Endothelial cell of umbilical vein (primary cell): ENCODE measurements at regions not wholly inside any gene's neighbourhood (a gene's known extent, or its start where the extent isn't known, plus 50 kb on each side); places are given as distances from the start of the nearest gene placed in this dataset.

Experiments
- BruUV-seq: library from RNA; stranded (reverse); fragments of 400-500 nt; replicated peaks from 2 replicates; lab custom pipeline; 2021; lab: Mats Ljungman, UMichigan
- CTCF ChIA-PET: fragments of 300-600, 350-600 bp; sonication (Branson Sonifier 250); formaldehyde crosslinking; loops from one replicate; lab custom pipeline; 2021; ENCODE audit warnings: antibody characterized with exemption, inconsistent platforms; lab: Charles Lee
- POLR2A ChIA-PET: fragments of 300-600, 350-600 bp; sonication (Branson Sonifier 250); formaldehyde crosslinking; loops from one replicate; lab custom pipeline; 2021; ENCODE audit warnings: antibody characterized with exemption, inconsistent platforms; lab: Charles Lee
- DNase-seq: peaks from one replicate; pipeline ENCODE4 v3.0.0-alpha.2; 2011; ENCODE audit warnings: low read depth, low spot score
- FAIRE-seq: peaks from 2 replicates; lab custom pipeline; 2011; peaks lifted over from hg19 to GRCh38; lab: Jason Lieb, UNC
- H2AFZ ChIP-seq: 2 replicates; pipeline ENCODE4 v1.6.0; 2012; ENCODE audit warnings: low read depth, low read length, control low read depth, inconsistent platforms
- H3K27ac ChIP-seq: 2 replicates; pipeline ENCODE4 v1.5.1; 2011; ENCODE audit warnings: low read depth, mild to moderate bottlenecking, control low read depth, low read length, moderate library complexity; ENCODE audit not compliant: insufficient read depth
- H3K27me3 ChIP-seq, 2 experiments: 2 replicates each; pipeline versions ENCODE4 v1.6.0 to v1.6.1; 2011; ENCODE audit warnings: low read length in 2 of 2, mixed read lengths in 1 of 2; ENCODE audit not compliant: control insufficient read depth in 2 of 2, insufficient read depth in 2 of 2
- H3K36me3 ChIP-seq, 2 experiments: 2 replicates in 1 of 2; 3 replicates in 1 of 2; pipeline ENCODE4 v1.5.1; 2011; ENCODE audit warnings: low read length in 2 of 2, mild to moderate bottlenecking in 1 of 2, moderate library complexity in 1 of 2; ENCODE audit not compliant: control insufficient read depth in 2 of 2, insufficient read depth in 2 of 2; ENCODE audit errors: extremely low read depth in 1 of 2
- H3K4me1 ChIP-seq: 3 replicates; pipeline ENCODE4 v1.5.1; 2011; ENCODE audit warnings: mild to moderate bottlenecking, low read length; ENCODE audit not compliant: control insufficient read depth, insufficient read depth; ENCODE audit errors: extremely low read depth
- H3K4me2 ChIP-seq: 2 replicates; pipeline ENCODE4 v1.6.1; 2011; ENCODE audit warnings: low read length, control low read depth, mixed read lengths; ENCODE audit not compliant: insufficient read depth
- H3K4me3 ChIP-seq, 3 experiments: fragments of 200-600 bp in 1 of 3; sonication (generic), shearing (Covaris generic) in 1 of 3; replicated peaks in 1 of 3; 2 replicates each; pipeline ENCODE4 v1.5.1; 2011 to 2016; ENCODE audit warnings: control low read depth in 3 of 3, low read length in 3 of 3, mild to moderate bottlenecking in 2 of 3, inconsistent platforms in 1 of 3, low read depth in 1 of 3, moderate library complexity in 1 of 3; ENCODE audit not compliant: insufficient read depth in 1 of 3
- H3K79me2 ChIP-seq: 2 replicates; pipeline ENCODE4 v1.6.0; 2012; ENCODE audit warnings: low read length, inconsistent platforms; ENCODE audit not compliant: control insufficient read depth, insufficient read depth
- H3K9ac ChIP-seq: replicated peaks from 2 replicates; pipeline ENCODE3; 2011; ENCODE audit warnings: low read length, control low read depth; ENCODE audit not compliant: insufficient read depth; ENCODE audit errors: extremely low read depth
- H3K9me1 ChIP-seq: replicated peaks from 3 replicates; pipeline ENCODE4 v1.6.0; 2011; ENCODE audit warnings: mild to moderate bottlenecking, low read length; ENCODE audit not compliant: control insufficient read depth, insufficient read depth; ENCODE audit errors: extremely low read depth
- H3K9me3 ChIP-seq: replicated peaks from 2 replicates; pipeline ENCODE4 v1.5.1; 2012; ENCODE audit warnings: low read length, inconsistent platforms; ENCODE audit not compliant: control insufficient read depth, insufficient read depth
- H4K20me1 ChIP-seq: replicated peaks from 2 replicates; pipeline ENCODE3; 2011; ENCODE audit warnings: mild to moderate bottlenecking, low read length; ENCODE audit not compliant: control insufficient read depth, insufficient read depth; ENCODE audit errors: extremely low read depth
- EZH2 ChIP-seq: IDR thresholded peaks from 2 replicates; pipeline ENCODE4 v1.6.1; 2012; ENCODE audit warnings: borderline replicate concordance, low read depth, mild to moderate bottlenecking, moderate library complexity, low read length, inconsistent platforms; ENCODE audit not compliant: severe bottlenecking
- FOS ChIP-seq: IDR thresholded peaks from 2 replicates; pipeline ENCODE4 v1.6.1; 2011; ENCODE audit warnings: mild to moderate bottlenecking, low read length, moderate library complexity, borderline replicate concordance; ENCODE audit not compliant: insufficient read depth
- GATA2 ChIP-seq: IDR thresholded peaks from 2 replicates; pipeline ENCODE4 v1.7.0; 2011; ENCODE audit warnings: low read depth, mild to moderate bottlenecking, moderate library complexity, mixed read lengths, low read length; ENCODE audit not compliant: insufficient read length, insufficient read depth
- JUN ChIP-seq: IDR thresholded peaks from 2 replicates; pipeline ENCODE4 v1.6.1; 2011; ENCODE audit warnings: borderline replicate concordance, low read depth; ENCODE audit not compliant: insufficient read length, insufficient read depth
- MYC ChIP-seq: IDR thresholded peaks from one replicate; pipeline ENCODE4 v1.6.1; 2011; ENCODE audit warnings: mild to moderate bottlenecking, low read depth, low read length
- POLR2A ChIP-seq: IDR thresholded peaks from 2 replicates; pipeline ENCODE4 v1.6.1; 2012; ENCODE audit warnings: low read depth, mild to moderate bottlenecking, control low read depth, low read length
- POLR2AphosphoS5 ChIP-seq: IDR thresholded peaks from 2 replicates; pipeline ENCODE4 v1.6.1; 2012; ENCODE audit warnings: low read depth, mild to moderate bottlenecking, control low read depth, low read length, moderate library complexity; ENCODE audit not compliant: insufficient read depth
- dilution Hi-C: fragments of 300-500 bp; cut with MboI; formaldehyde crosslinking; loops from one replicate; pipeline ENCODE4 v1.15.0; 2019; ENCODE audit warnings: low sequenced_read_pairs; ENCODE audit not compliant: extremely low pct_ligation_motif_present
- intact Hi-C: fragments of 100-400 bp; cut with micrococcal nuclease; formaldehyde crosslinking; loops from one replicate; pipeline ENCODE4 v1.10.0; 2022
- TF ChIP-seq, protein P1 (sequence below), 2 donors: IDR thresholded peaks; 1 replicate in 1 of 2; 2 replicates in 1 of 2; pipeline ENCODE4 v1.5.1; 2011; ENCODE audit warnings: low read length in 2 of 2, mild to moderate bottlenecking in 2 of 2, moderate library complexity in 2 of 2, control low read depth in 1 of 2, inconsistent platforms in 1 of 2, low read depth in 1 of 2; ENCODE audit not compliant: insufficient read depth in 1 of 2; ENCODE audit errors: extremely low read depth in 1 of 2
- TF ChIP-seq, protein P2 (sequence below): IDR thresholded peaks from 2 replicates; pipeline ENCODE4 v1.6.1; 2011; ENCODE audit not compliant: insufficient read depth, insufficient read length

DNA sequence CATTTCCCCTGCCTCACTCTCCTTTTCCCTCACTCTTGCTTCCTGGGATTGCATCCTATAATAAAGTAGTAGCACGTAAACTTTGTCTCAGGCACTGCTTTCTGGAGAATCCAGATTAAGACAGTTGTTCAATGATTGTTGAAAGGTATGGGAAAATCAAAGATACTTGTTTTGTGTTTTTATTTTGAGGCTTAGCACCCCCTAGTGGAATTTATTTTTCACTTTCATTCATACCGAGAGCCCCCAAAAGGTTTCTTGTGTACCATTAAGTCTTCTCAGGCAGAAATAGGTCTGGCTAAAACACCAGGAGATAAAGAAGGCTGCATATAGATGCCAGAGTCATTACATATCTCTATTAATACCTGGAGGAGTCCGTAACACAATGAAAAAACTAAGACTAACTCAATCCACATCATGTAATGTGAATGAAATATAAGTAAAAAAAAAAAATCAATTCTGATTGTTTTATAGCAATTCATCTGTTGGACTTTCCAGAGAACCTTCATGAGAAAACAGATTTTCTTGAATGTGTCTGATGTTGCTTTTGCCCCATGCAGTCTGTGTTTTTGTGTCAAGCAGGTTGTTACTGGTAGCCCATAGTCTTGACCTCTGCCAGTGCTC, 103.5 kb downstream of the RPE65 start:
- peak; percentile 68 for DNase-seq
- Histone ChIP-seq H4K20me1 (no peaks in the 10 kb centered on the region), H2AFZ (no peak overlapping the region), H3K36me3 (no peaks in the 10 kb centered on the region), H3K4me3 (no peak overlapping the region), H3K27me3 (no peaks in the 10 kb centered on the region), H3K9me1 (no peaks in the 10 kb centered on the region), H3K4me2 (no peak overlapping the region), H3K9me3 (no peaks in the 10 kb centered on the region), H3K9ac (no peak overlapping the region), H3K79me2 (no peaks in the 10 kb centered on the region), H3K4me1 (no peaks in the 10 kb centered on the region), H3K27ac (no peak overlapping the region)
- TF ChIP-seq, protein P1, sequence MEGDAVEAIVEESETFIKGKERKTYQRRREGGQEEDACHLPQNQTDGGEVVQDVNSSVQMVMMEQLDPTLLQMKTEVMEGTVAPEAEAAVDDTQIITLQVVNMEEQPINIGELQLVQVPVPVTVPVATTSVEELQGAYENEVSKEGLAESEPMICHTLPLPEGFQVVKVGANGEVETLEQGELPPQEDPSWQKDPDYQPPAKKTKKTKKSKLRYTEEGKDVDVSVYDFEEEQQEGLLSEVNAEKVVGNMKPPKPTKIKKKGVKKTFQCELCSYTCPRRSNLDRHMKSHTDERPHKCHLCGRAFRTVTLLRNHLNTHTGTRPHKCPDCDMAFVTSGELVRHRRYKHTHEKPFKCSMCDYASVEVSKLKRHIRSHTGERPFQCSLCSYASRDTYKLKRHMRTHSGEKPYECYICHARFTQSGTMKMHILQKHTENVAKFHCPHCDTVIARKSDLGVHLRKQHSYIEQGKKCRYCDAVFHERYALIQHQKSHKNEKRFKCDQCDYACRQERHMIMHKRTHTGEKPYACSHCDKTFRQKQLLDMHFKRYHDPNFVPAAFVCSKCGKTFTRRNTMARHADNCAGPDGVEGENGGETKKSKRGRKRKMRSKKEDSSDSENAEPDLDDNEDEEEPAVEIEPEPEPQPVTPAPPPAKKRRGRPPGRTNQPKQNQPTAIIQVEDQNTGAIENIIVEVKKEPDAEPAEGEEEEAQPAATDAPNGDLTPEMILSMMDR (IDR thresholded peaks at IDR 0.05; ENCODE audit: extremely low read depth in 1 of 2, insufficient read depth in 1 of 2, low read depth in 1 of 2, low read length in 2 of 2): peak; percentile 37 to 39
- TF ChIP-seq FOS (no peak), GATA2 (no peak)
- CTCF ChIA-PET: interaction anchor here (0.6 to 11.0 kb wide), 40 partner anchors 9 to 1392 kb away, joined by 3 to 312 read pairs (median 4); partner anchors contain the start of gene WLS
- intact Hi-C loops: loop anchor here (1.0 to 10.0 kb wide), 5 partner anchors 38 to 811 kb away; no protein-coding TSS in a partner anchor
- dilution Hi-C loops: loop anchor here (25.0 kb wide), 1 partner anchor 209 kb away; no protein-coding TSS in a partner anchor
- FAIRE-seq: peak; percentile 73
- no TSS peak for BruUV-seq
- POLR2A ChIA-PET: no interaction called here

DNA sequence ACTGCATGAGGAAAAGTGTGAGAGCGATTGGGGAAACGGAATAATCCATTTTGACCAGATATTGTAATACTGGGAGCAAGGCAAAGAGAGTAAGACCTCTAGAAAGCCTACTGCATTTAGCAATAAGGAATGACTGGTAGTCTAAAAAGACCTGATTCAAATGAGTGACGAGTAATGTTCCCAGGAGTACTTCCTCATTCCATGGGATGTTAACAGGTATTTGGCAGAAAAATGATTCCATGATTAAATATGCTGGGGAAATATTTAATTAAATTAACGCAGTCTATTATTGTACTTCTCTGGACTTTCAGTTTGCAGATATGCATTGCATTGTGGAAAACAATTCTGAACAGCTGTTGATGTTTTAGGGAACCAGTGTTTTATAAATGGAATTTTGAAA, 105.5 kb downstream of the RPE65 start:
- no peaks in the 10 kb centered on the region for H3K79me2 ChIP-seq
- no peaks in the 10 kb centered on the region for H3K9me1 ChIP-seq
- ChIA-PET POLR2A (no interaction called here), CTCF (interaction anchor here (3.9 to 11.0 kb wide), 3 partner anchors 13 to 228 kb away, joined by 23 to 312 read pairs (median 142); no protein-coding TSS in a partner anchor)
- FAIRE-seq (no peak), DNase-seq (no peak)
- no TSS peak for BruUV-seq
- H4K20me1 ChIP-seq: no peaks in the 10 kb centered on the region
- no peaks in the 10 kb centered on the region for H3K36me3 ChIP-seq
- H3K27ac ChIP-seq: no peak overlapping the region
- intact Hi-C loops: loop anchor here (5.0 to 10.0 kb wide), 2 partner anchors 292 to 809 kb away; partner anchors contain the start of gene DIRAS3
- no peak overlapping the region for H2AFZ ChIP-seq
- no peak overlapping the region for H3K9ac ChIP-seq
- dilution Hi-C loops: loop anchor here (25.0 kb wide), 1 partner anchor 207 kb away; no protein-coding TSS in a partner anchor
- no peaks in the 10 kb centered on the region for H3K9me3 ChIP-seq
- TF ChIP-seq FOS (no peak), MYC (no peak), POLR2AphosphoS5 (no peak), EZH2 (no peak), GATA2 (no peak), POLR2A (no peak), JUN (no peak)
- TF ChIP-seq, protein P2, sequence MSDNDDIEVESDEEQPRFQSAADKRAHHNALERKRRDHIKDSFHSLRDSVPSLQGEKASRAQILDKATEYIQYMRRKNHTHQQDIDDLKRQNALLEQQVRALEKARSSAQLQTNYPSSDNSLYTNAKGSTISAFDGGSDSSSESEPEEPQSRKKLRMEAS: no peak
- TF ChIP-seq, protein P1 (IDR thresholded peaks at IDR 0.05; ENCODE audit: extremely low read depth in 1 of 2, insufficient read depth in 1 of 2, low read depth in 1 of 2, low read length in 2 of 2): no peak
- no peak overlapping the region for H3K4me2 ChIP-seq
- H3K27me3 ChIP-seq: no peaks in the 10 kb centered on the region
- no peak overlapping the region for H3K4me3 ChIP-seq
- H3K4me1 ChIP-seq: no peaks in the 10 kb centered on the region
